ENCODE measurements at regions not wholly inside any gene's neighbourhood (a gene's known extent, or its start where the extent isn't known, plus 50 kb on each side); places are given as distances from the start of the nearest gene placed in this dataset.

DNA sequence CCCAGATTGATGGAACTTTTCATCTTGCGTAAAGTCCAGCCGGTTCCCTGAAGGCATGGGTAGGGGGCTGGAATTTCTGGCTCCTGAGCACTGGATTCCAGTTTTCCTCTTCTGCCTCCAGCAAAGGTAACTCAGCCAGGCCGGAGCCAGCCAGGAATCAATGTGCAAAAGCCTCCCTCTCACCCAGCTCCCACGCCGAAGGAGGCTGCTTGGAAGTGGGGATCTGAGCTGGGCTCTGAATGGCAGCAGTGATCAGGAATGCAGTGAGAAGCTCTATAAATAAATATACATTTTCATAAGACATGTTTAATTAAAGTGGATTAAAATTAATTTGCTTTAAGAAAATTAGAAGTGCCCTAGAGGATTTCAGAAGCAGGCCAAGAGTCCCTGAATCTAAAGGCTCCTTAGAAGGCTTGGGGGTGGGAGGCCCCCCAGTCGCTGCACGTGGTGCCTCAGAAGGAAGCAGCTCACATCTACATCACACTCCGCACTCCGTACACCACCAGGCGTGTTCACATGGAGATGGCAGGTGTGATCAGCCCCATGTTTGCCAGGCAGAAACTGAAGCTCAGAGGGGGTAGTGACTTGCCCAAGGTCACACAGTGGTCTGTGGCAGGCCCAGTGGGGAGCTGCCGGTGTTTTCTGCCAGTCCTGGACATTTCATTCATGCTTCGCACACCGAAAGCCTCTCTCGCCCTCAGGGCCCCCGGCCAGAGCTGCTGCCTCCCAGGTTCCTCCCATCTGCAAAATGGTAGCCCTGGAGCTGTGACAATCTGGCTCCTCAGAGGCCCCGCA is 148.6 kb upstream of the LINGO1 start:
- no peak for TF ChIP-seq GATA3 (IDR thresholded peaks at IDR 0.05; ENCODE audit: low read depth, low read length)
- TF ChIP-seq GATA2 (IDR thresholded peaks at IDR 0.05; ENCODE audit: low read depth, low read length): no peak
